ENCODE measurements at regions not wholly inside any gene's neighbourhood (a gene's known extent, or its start where the extent isn't known, plus 50 kb on each side); places are given as distances from the start of the nearest gene placed in this dataset.

DNA sequence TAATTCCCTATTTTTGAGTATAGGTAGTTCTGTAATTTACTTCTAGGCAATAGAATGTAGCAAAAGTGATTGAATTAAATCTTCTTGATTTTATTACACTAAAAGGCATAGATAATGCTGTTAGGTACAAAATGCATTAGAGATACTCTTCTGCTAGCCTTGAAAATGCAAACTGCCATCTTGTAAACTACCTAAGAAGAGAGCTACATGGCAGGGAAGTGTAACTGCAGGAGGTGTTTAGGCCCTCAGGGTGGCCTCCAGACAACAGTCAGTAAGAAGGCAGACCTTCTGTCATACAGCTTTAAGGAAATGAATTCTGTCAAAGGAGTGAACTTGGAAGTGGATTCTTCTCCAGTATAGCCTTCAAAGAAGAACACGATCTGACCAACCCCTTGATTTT, 1396.8 kb upstream of the SLC39A10 start:
- Histone ChIP-seq H3K9me3 (ENCODE audit: control insufficient read depth, low read length) (no peaks in the 10 kb centered on the region), H3K4me1 (ENCODE audit: control insufficient read depth, insufficient read depth, low read length) (no peaks in the 10 kb centered on the region), H3K27me3 (ENCODE audit: control insufficient read depth, insufficient read depth) (no peaks in the 10 kb centered on the region), H3K4me3 (ENCODE audit: low read length) (no peak overlapping the region), H3K27ac (ENCODE audit: low read length) (no peak overlapping the region)
- 89% methylated on average over 1 of the region's 1 CpG for WGBS
- ATAC-seq (no peak), DNase-seq (no peak)
- intact Hi-C loops (cut with DNase I) = no loop called here

DNA sequence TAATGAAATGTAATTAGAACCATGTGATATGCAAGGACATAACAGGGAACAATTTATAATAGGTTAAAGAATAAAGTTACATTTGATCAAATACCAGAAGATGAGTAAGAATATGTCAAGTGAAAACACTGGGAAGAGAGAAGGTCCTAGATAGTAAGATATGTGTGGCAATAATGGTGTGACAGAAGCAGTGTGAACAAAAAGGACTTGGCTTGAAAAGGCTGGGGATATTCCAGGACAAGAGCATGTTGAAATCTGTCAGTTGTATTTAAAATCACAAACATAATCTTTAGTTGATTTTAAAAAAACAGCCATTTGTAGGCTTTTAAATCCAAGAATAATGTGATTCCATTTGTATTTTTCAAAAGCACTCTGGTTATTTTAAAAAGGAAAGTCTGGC, 1399.9 kb upstream of the SLC39A10 start:
- no peaks in the 10 kb centered on the region for H3K4me1 ChIP-seq (ENCODE audit: control insufficient read depth, insufficient read depth, low read length)
- H3K9me3 ChIP-seq (ENCODE audit: control insufficient read depth, low read length) = no peaks in the 10 kb centered on the region
- DNase-seq = no peak
- no peak overlapping the region for H3K27ac ChIP-seq (ENCODE audit: low read length)
- intact Hi-C loops (cut with DNase I) = no loop called here
- no peaks in the 10 kb centered on the region for H3K27me3 ChIP-seq (ENCODE audit: control insufficient read depth, insufficient read depth)
- no peak overlapping the region for H3K4me3 ChIP-seq (ENCODE audit: low read length)
- ATAC-seq = no peak

- intact Hi-C loops (cut with DNase I) = no loop called here
- 81% methylated on average over 7 of the region's 7 CpGs for WGBS
- no peak overlapping the region for H3K4me3 ChIP-seq (ENCODE audit: low read length)
- H3K9me3 ChIP-seq (ENCODE audit: control insufficient read depth, low read length) = no peaks in the 10 kb centered on the region
- no peaks in the 10 kb centered on the region for H3K27me3 ChIP-seq (ENCODE audit: control insufficient read depth, insufficient read depth)
- no peak for ATAC-seq
- DNase-seq = no peak
- no peak overlapping the region for H3K27ac ChIP-seq (ENCODE audit: low read length)
- no peaks in the 10 kb centered on the region for H3K4me1 ChIP-seq (ENCODE audit: control insufficient read depth, insufficient read depth, low read length)
These were observed 1403.3 kb upstream of the SLC39A10 start for GRCh38 chr2:194253528-194254259.

- Histone ChIP-seq H3K9me3 (ENCODE audit: control insufficient read depth, low read length) (no peaks in the 10 kb centered on the region), H3K4me3 (ENCODE audit: low read length) (no peak overlapping the region), H3K27me3 (ENCODE audit: control insufficient read depth, insufficient read depth) (no peaks in the 10 kb centered on the region), H3K27ac (ENCODE audit: low read length) (no peak overlapping the region), H3K4me1 (ENCODE audit: control insufficient read depth, insufficient read depth, low read length) (no peaks in the 10 kb centered on the region)
- no peak for ATAC-seq
- DNase-seq = no peak
- intact Hi-C loops (cut with DNase I) = no loop called here
- 75% methylated on average over 2 of the region's 2 CpGs for WGBS
These were observed 1404.9 kb upstream of the SLC39A10 start for GRCh38 chr2:194252127-194252526.

DNA sequence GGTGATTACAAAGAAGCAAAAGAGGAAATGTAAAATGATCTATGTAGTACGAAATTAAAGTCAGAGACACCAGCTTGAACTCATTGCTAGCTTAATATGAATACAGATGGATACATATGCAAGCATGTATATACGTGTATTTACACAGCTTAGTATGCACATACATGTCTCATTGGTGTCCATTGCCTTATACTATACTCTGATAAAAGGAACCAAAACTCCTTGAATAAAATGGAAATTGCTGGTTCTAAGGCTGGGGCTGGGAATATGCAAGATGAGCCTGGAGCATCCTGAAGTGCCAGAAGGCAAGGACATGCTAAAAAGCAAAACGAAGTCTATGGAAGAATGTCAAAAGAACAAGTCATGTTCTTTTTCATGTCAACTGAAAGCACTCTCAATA, 1424.4 kb upstream of the SLC39A10 start:
- WGBS = 41% methylated on average over 3 of the region's 3 CpGs
- intact Hi-C loops (cut with DNase I) = no loop called here
- no peaks in the 10 kb centered on the region for H3K9me3 ChIP-seq (ENCODE audit: control insufficient read depth, low read length)
- ATAC-seq (no peak), DNase-seq (no peak)
- no peak overlapping the region for H3K4me3 ChIP-seq (ENCODE audit: low read length)
- H3K4me1 ChIP-seq (ENCODE audit: control insufficient read depth, insufficient read depth, low read length) = no peaks in the 10 kb centered on the region
- H3K27me3 ChIP-seq (ENCODE audit: control insufficient read depth, insufficient read depth) = no peaks in the 10 kb centered on the region
- H3K27ac ChIP-seq (ENCODE audit: low read length) = no peak overlapping the region

- intact Hi-C loops (cut with DNase I) = no loop called here
- no peak overlapping the region for H3K4me3 ChIP-seq (ENCODE audit: low read length)
- H3K27ac ChIP-seq (ENCODE audit: low read length) = no peak overlapping the region
- no peaks in the 10 kb centered on the region for H3K4me1 ChIP-seq (ENCODE audit: control insufficient read depth, insufficient read depth, low read length)
- no peak for ATAC-seq
- no peaks in the 10 kb centered on the region for H3K27me3 ChIP-seq (ENCODE audit: control insufficient read depth, insufficient read depth)
- WGBS = 30% methylated on average over 1 of the region's 1 CpG
- no peak for DNase-seq
- H3K9me3 ChIP-seq (ENCODE audit: control insufficient read depth, low read length) = no peaks in the 10 kb centered on the region
These were observed 1433.8 kb upstream of the SLC39A10 start for GRCh38 chr2:194223218-194223617.

DNA sequence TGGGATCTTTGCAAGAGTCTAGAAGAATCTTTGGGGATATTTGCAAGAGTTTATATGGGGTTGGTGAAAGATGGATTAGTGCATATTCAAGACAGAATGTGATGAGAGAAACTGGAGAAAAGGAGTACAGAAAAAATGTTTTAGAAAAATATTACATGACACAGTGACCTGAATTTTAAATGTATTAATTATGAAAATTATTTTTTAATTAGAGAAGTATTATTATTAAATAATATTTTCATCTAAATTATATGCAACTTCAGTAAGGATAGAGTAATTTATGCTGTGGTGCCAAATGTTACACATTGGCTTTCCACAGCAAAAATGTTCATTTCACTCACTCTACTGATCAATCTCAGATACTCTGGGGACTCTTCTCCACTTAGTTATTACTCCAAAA, 1442.8 kb upstream of the SLC39A10 start:
- DNase-seq (no peak), ATAC-seq (no peak)
- H3K27ac ChIP-seq (ENCODE audit: low read length) = no peak overlapping the region
- intact Hi-C loops (cut with DNase I) = no loop called here
- H3K4me3 ChIP-seq (ENCODE audit: low read length) = no peak overlapping the region
- no peaks in the 10 kb centered on the region for H3K4me1 ChIP-seq (ENCODE audit: control insufficient read depth, insufficient read depth, low read length)
- H3K27me3 ChIP-seq (ENCODE audit: control insufficient read depth, insufficient read depth) = no peaks in the 10 kb centered on the region
- no peaks in the 10 kb centered on the region for H3K9me3 ChIP-seq (ENCODE audit: control insufficient read depth, low read length)

GRCh38 chr2:194205568-194206227, 1451.3 kb upstream of the SLC39A10 start:
- DNase-seq = no peak
- no peak for ATAC-seq
- Histone ChIP-seq H3K4me3 (ENCODE audit: low read length) (no peak overlapping the region), H3K27ac (ENCODE audit: low read length) (no peak overlapping the region), H3K9me3 (ENCODE audit: control insufficient read depth, low read length) (no peaks in the 10 kb centered on the region), H3K4me1 (ENCODE audit: control insufficient read depth, insufficient read depth, low read length) (no peaks in the 10 kb centered on the region), H3K27me3 (ENCODE audit: control insufficient read depth, insufficient read depth) (no peaks in the 10 kb centered on the region)
- intact Hi-C loops (cut with DNase I) = no loop called here
- WGBS = 71% methylated on average over 5 of the region's 5 CpGs

GRCh38 chr2:194203898-194204297, 1453.1 kb upstream of the SLC39A10 start:
- WGBS = 77% methylated on average over 1 of the region's 1 CpG
- intact Hi-C loops (cut with DNase I) = no loop called here
- H3K27me3 ChIP-seq (ENCODE audit: control insufficient read depth, insufficient read depth) = no peaks in the 10 kb centered on the region

GRCh38 chr2:194182888-194183287, 1474.1 kb upstream of the SLC39A10 start:
- H3K4me3 ChIP-seq (ENCODE audit: low read length) = no peak overlapping the region
- H3K4me1 ChIP-seq (ENCODE audit: control insufficient read depth, insufficient read depth, low read length) = no peaks in the 10 kb centered on the region
- H3K27ac ChIP-seq (ENCODE audit: low read length) = no peak overlapping the region
- ATAC-seq (no peak), DNase-seq (no peak)
- intact Hi-C loops (cut with DNase I) = no loop called here
- WGBS = 19% methylated on average over 2 of the region's 2 CpGs
- H3K27me3 ChIP-seq (ENCODE audit: control insufficient read depth, insufficient read depth) = no peaks in the 10 kb centered on the region
- no peaks in the 10 kb centered on the region for H3K9me3 ChIP-seq (ENCODE audit: control insufficient read depth, low read length)

More at GRCh38 chr2:194203898-194204297, 1453.1 kb upstream of the SLC39A10 start:
- H3K27ac ChIP-seq (ENCODE audit: low read length) = no peak overlapping the region
- DNase-seq = no peak
- no peaks in the 10 kb centered on the region for H3K4me1 ChIP-seq (ENCODE audit: control insufficient read depth, insufficient read depth, low read length)
- no peak overlapping the region for H3K4me3 ChIP-seq (ENCODE audit: low read length)
- ATAC-seq = no peak
- H3K9me3 ChIP-seq (ENCODE audit: control insufficient read depth, low read length) = no peaks in the 10 kb centered on the region

GRCh38 chr2:194176134-194176533, 1480.9 kb upstream of the SLC39A10 start:
- no peaks in the 10 kb centered on the region for H3K27me3 ChIP-seq (ENCODE audit: control insufficient read depth, insufficient read depth)
- peak in 1 of 3 donors; percentile 25 for DNase-seq
- intact Hi-C loops (cut with DNase I) = no loop called here
- no peak for ATAC-seq
- no peaks in the 10 kb centered on the region for H3K9me3 ChIP-seq (ENCODE audit: control insufficient read depth, low read length)
- 94% methylated on average over 22 of the region's 22 CpGs for WGBS
- no peaks in the 10 kb centered on the region for H3K4me1 ChIP-seq (ENCODE audit: control insufficient read depth, insufficient read depth, low read length)
- no peak overlapping the region for H3K27ac ChIP-seq (ENCODE audit: low read length)
- H3K4me3 ChIP-seq (ENCODE audit: low read length) = no peak overlapping the region
